Pancreas (tissue), 10 donors: ENCODE measurements at regions not wholly inside any gene's neighbourhood (a gene's known extent, or its start where the extent isn't known, plus 50 kb on each side); places are given as distances from the start of the nearest gene placed in this dataset.

Experiments used
- ATAC-seq, 4 donors: fragments of 200-7000 bp; cut with Tn5 transposase; one replicate each; pipeline versions ENCODE4 v1.8.0 to v1.9.1; 2020; ENCODE audit warnings: mild to moderate bottlenecking in 4 of 4, moderate library complexity in 4 of 4
- DNase-seq, 6 donors: peaks; one replicate each; pipeline ENCODE4 v3.0.0-alpha.2; 2020
- FAIRE-seq: peaks from 2 replicates; lab custom pipeline; 2012; peaks lifted over from hg19 to GRCh38; lab: Jason Lieb, UNC
- H3K27ac ChIP-seq, 4 donors: fragments of 200-600 bp; sonication (generic); 1 replicate in 3 of 4; 2 replicates in 1 of 4; pipeline versions ENCODE4 v1.5.0 to v1.8.0; 2020
- H3K27me3 ChIP-seq, 4 donors: fragments of 200-600 bp; one replicate each; pipeline ENCODE4 v1.8.0; 2021
- H3K36me3 ChIP-seq, 3 donors: fragments of 200-600 bp; sonication (generic) in 1 of 3; one replicate each; pipeline versions ENCODE4 v1.5.0 to v1.8.0; 2020 to 2021
- H3K4me1 ChIP-seq, 3 donors: fragments of 200-600 bp; one replicate each; pipeline ENCODE4 v1.8.0; 2021
- H3K4me3 ChIP-seq, 4 donors: fragments of 200-600 bp; sonication (generic) in 2 of 4; one replicate each; pipeline versions ENCODE4 v1.5.0 to v1.8.0; 2020 to 2021
- H3K9me3 ChIP-seq, 4 donors: fragments of 200-600 bp; one replicate each; pipeline ENCODE4 v1.8.0; 2021
- WGBS, 2 donors: extraction: QIAGEN DNeasy Blood & Tissue Kit; methylation state at CpG; one replicate each; pipeline ENCODE4 v1.1.7; 2013; 5-methylcytosine and 5-hydroxymethylcytosine counted together
- intact Hi-C, 3 donors: fragments of 100-400 bp; cut with DNase I; formaldehyde crosslinking; loops; one replicate each; pipeline versions ENCODE4 v1.11.1 to v1.14.2; 2022
- TF ChIP-seq, protein P1 (sequence below), 4 donors: fragments of 200-600 bp; sonication (generic) in 3 of 4; IDR thresholded peaks; one replicate each; pipeline versions ENCODE4 v1.5.0 to v1.8.0; 2021; ENCODE audit warnings: antibody characterized with exemption in 4 of 4
- donor health status: healthy with polysubstance abuse.
- donor health status: DM: no; HTN: no; CAD: no; lungs with moderate emphysema.
- donor health status: DM: no; HTN: no; CAD: no.
- donor health status: control.
- donor health status: control.
- donor health status: Bipolar disorder and iron deficiency.
- donor health status: DM: yes; HTN: yes; CAD: no.
- donor health status: DM: no; HTN: no; CAD: no.
- donor health status: DM: no; HTN: no; CAD: no.
- donor health status: DM: yes; HTN: yes; CAD: no.

DNA sequence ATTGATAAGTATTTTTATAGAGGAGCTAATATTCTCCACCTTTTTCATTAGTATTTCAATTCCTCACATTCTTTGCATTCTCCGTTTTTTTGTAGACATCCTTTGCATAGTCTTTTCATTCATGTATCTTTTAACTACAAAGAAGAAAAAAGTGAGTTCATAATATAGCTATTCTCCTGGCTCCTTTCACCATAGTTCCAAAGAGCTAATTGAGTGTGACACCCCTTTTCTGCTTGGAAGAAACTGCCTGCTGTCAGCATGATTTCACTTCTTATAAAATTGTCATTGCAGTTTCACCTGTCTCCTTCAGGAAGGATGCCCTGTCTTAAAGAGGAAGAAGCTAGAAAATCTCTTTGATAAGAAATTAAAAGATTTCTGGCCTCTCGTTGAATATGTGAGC, 991.1 kb downstream of the KCNT2 start:
- ATAC-seq (no peak), DNase-seq (no peak), FAIRE-seq (no peak)
- no peaks in the 10 kb centered on the region for H3K27me3 ChIP-seq
- H3K4me1 ChIP-seq: no peaks in the 10 kb centered on the region
- H3K36me3 ChIP-seq: no peaks in the 10 kb centered on the region
- no peaks in the 10 kb centered on the region for H3K9me3 ChIP-seq
- H3K4me3 ChIP-seq: no peak overlapping the region
- WGBS, 2 donors: 38 to 45% methylated on average over 2 of the region's 2 CpGs
- intact Hi-C loops: no loop called here
- no peak overlapping the region for H3K27ac ChIP-seq
- TF ChIP-seq, protein P1, sequence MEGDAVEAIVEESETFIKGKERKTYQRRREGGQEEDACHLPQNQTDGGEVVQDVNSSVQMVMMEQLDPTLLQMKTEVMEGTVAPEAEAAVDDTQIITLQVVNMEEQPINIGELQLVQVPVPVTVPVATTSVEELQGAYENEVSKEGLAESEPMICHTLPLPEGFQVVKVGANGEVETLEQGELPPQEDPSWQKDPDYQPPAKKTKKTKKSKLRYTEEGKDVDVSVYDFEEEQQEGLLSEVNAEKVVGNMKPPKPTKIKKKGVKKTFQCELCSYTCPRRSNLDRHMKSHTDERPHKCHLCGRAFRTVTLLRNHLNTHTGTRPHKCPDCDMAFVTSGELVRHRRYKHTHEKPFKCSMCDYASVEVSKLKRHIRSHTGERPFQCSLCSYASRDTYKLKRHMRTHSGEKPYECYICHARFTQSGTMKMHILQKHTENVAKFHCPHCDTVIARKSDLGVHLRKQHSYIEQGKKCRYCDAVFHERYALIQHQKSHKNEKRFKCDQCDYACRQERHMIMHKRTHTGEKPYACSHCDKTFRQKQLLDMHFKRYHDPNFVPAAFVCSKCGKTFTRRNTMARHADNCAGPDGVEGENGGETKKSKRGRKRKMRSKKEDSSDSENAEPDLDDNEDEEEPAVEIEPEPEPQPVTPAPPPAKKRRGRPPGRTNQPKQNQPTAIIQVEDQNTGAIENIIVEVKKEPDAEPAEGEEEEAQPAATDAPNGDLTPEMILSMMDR (IDR thresholded peaks at IDR 0.05): no peak

DNA sequence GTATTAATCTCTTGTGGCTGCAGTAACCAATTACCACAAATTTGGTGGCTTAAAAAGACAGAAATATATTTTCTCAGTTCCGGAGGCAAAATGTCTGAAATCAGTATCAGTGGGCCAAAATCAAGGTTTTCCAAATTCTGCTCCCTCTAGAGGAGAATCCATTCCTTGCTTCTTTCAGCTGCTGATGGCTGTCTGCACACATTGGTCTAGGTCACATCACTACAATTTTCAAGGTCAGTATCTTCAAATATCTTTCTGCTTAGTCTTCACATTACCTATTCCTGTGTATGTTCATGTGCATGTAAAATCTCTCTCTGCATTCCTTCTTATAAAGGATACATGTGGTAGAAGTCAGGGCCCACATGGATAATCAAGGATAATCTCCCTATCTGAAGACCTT, 999.4 kb downstream of the KCNT2 start:
- Histone ChIP-seq H3K4me1 (no peaks in the 10 kb centered on the region), H3K27me3 (no peaks in the 10 kb centered on the region), H3K9me3 (no peaks in the 10 kb centered on the region), H3K4me3 (no peak overlapping the region), H3K36me3 (no peaks in the 10 kb centered on the region), H3K27ac (no peak overlapping the region)
- intact Hi-C loops: no loop called here
- TF ChIP-seq, protein P1 (IDR thresholded peaks at IDR 0.05): no peak
- WGBS, 2 donors: 70 to 88% methylated on average over 1 of the region's 1 CpG
- no peak for FAIRE-seq
- no peak for ATAC-seq
- DNase-seq: no peak

DNA sequence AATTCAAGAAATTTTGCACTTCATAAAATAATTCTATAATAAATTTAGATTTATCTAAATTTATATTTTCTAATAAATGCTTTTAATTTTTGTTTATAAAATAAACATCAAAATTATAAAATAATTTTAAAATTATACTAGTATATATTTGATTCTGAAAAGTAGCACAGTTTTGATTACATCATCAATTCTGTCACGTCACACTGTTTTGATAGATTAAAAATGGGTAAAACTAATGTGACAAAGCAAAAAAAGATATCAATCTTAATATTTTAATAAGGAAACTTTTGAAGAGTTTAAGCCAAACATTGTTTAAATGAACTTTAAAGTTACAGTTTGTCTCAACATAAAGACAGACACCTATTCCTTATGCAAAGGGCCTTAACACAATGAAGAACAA, 1001.8 kb downstream of the KCNT2 start:
- H3K4me1 ChIP-seq: no peaks in the 10 kb centered on the region
- H3K27me3 ChIP-seq: no peaks in the 10 kb centered on the region
- no peak overlapping the region for H3K4me3 ChIP-seq
- no peaks in the 10 kb centered on the region for H3K36me3 ChIP-seq
- DNase-seq (no peak), ATAC-seq (no peak), FAIRE-seq (peak; percentile 70)
- WGBS, 2 donors: 39 to 49% methylated on average over 1 of the region's 1 CpG
- TF ChIP-seq, protein P1 (IDR thresholded peaks at IDR 0.05): no peak
- intact Hi-C loops: no loop called here
- H3K9me3 ChIP-seq: no peaks in the 10 kb centered on the region
- no peak overlapping the region for H3K27ac ChIP-seq

DNA sequence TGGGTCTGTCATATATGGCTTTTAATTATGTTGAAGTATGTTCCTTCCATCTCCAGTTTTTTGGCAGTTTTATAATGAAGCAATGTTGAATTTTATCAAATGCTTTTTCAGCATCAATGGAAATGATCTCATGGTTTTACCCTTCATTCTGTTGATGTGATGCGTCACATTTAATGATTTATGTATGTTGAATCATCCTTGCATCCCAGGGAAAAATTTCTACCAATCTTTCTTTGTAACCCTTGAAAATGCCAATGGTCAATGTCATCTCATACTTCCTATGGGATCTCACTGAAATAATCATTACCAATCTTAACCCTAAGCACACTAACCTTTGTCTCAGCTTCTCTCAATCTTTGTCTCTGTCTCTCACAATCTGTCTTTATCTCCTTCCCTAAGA, 1004.0 kb downstream of the KCNT2 start:
- intact Hi-C loops: no loop called here

DNA sequence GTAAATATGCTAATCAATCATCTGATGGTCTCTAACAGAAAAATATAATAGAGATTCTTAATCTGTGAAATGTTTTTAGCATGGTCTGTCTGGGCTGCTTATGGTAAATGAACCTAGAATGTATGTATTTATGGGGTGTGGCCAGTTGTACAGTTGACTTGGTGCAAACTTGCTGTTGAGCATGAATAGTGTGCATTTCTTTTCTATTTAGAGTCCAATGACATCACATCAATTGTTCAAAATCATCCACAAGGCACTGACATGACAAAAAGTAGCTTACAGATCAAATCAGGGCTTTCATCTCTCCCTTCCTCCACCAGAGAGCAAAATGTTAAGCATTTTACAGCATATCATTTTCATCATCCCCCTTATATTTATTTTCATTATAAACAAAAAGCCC, 1010.3 kb downstream of the KCNT2 start:
- no peaks in the 10 kb centered on the region for H3K4me1 ChIP-seq
- no peak overlapping the region for H3K27ac ChIP-seq
- DNase-seq (no peak), FAIRE-seq (no peak), ATAC-seq (no peak)
- intact Hi-C loops: no loop called here
- no peaks in the 10 kb centered on the region for H3K9me3 ChIP-seq
- no peaks in the 10 kb centered on the region for H3K36me3 ChIP-seq
- no peak overlapping the region for H3K4me3 ChIP-seq
- TF ChIP-seq, protein P1 (IDR thresholded peaks at IDR 0.05): no peak
- H3K27me3 ChIP-seq: no peaks in the 10 kb centered on the region

More for the DNA sequence above, 1004.0 kb downstream of the KCNT2 start:
- DNase-seq (no peak), ATAC-seq (no peak), FAIRE-seq (no peak)
- Histone ChIP-seq H3K36me3 (no peaks in the 10 kb centered on the region), H3K9me3 (no peaks in the 10 kb centered on the region), H3K4me3 (no peak overlapping the region), H3K4me1 (no peaks in the 10 kb centered on the region), H3K27ac (no peak overlapping the region), H3K27me3 (no peaks in the 10 kb centered on the region)
- TF ChIP-seq, protein P1 (IDR thresholded peaks at IDR 0.05): no peak
- WGBS, 2 donors: 62 to 66% methylated on average over 1 of the region's 1 CpG
